ENCODE measurements at regions not wholly inside any gene's neighbourhood (a gene's known extent, or its start where the extent isn't known, plus 50 kb on each side); places are given as distances from the start of the nearest gene placed in this dataset.
A peak's percentile ranks its signal among the peaks of the same experiment; 100 is the strongest.
"Not testable (repeated sequence)": the region's sequence is repeated elsewhere in the genome, so short reads cannot be mapped to it uniquely, and the experiment has no call there.

DNA sequence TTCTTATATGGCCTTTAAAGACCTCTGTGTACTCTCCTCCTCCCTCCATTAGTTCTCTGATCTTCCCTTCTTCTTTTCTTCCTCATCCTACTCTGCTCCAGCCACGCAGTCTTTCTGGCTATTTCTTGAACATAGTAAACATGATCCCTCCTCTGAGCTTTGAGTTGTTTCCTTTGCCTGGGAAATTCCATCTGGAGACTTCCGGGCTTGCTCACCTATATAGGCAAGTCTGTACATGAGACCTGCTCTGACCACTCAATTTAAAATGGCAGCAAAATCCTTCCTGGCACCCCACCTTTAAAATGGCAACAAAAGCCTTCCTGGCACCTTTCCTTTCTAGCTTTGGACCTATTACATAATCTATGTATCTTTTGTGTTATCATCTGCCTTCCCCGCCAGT lies 94.4 kb downstream of the SPDYE17 start:
- DNase-seq; FAIRE-seq; H3K36me3 ChIP-seq; H3K4me1 ChIP-seq; ATAC-seq; H3K27ac ChIP-seq; H3K9me3 ChIP-seq; H3K4me3 ChIP-seq; intact Hi-C loops (cut with DNase I); H3K27me3 ChIP-seq: not testable (repeated sequence)
- 40 to 52% methylated on average over 2 of the region's 3 CpGs for WGBS, 2 donors

DNA sequence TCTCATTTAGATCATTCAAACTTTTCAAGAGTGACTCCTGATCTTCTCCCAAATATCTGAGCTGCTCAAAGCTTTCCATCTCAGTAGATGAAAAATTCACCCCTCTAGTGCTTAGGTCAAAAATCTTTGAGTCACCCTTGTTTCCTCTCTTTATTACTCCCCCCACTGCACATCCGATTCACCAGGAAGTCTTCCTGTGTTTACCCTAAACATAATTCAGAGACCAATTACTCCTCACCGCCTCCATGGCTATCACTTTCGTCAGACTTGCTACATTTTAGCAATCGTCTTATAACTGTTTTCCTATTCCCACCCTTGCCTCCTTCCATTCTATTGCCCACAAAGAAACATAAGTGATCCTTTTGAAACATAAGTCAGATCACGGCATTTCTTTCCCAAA lies 94.8 kb downstream of the SPDYE17 start:
- H3K27me3 ChIP-seq; DNase-seq; intact Hi-C loops (cut with DNase I); FAIRE-seq; H3K4me3 ChIP-seq; H3K9me3 ChIP-seq; H3K36me3 ChIP-seq; ATAC-seq; H3K4me1 ChIP-seq; H3K27ac ChIP-seq: not testable (repeated sequence)
- 88% methylated on average over 5 of the region's 5 CpGs for WGBS, 2 donors

GRCh38 chr7:76936346-76936745 lies 95.8 kb downstream of the SPDYE17 start:
- H3K27ac ChIP-seq; H3K27me3 ChIP-seq; DNase-seq; H3K4me1 ChIP-seq; H3K36me3 ChIP-seq; H3K4me3 ChIP-seq; ATAC-seq; intact Hi-C loops (cut with DNase I); FAIRE-seq; H3K9me3 ChIP-seq: not testable (repeated sequence)
- 42 to 79% methylated on average over 1 to 2 of the region's 2 CpGs for WGBS, 2 donors

- H3K36me3 ChIP-seq; H3K27ac ChIP-seq; DNase-seq; H3K27me3 ChIP-seq; H3K9me3 ChIP-seq; H3K4me1 ChIP-seq; ATAC-seq; intact Hi-C loops (cut with DNase I); H3K4me3 ChIP-seq; FAIRE-seq: not testable (repeated sequence)
- WGBS, 2 donors: 85 to 88% methylated on average over 3 of the region's 3 CpGs
Measured at GRCh38 chr7:76934711-76935110, 97.5 kb downstream of the SPDYE17 start.

- H3K9me3 ChIP-seq; H3K4me1 ChIP-seq; H3K36me3 ChIP-seq; ATAC-seq; H3K27ac ChIP-seq; H3K4me3 ChIP-seq; H3K27me3 ChIP-seq; DNase-seq; intact Hi-C loops (cut with DNase I): not testable (repeated sequence)
- peak; percentile 9 for FAIRE-seq
- WGBS, 2 donors: 90 to 93% methylated on average over 4 of the region's 4 CpGs
Measured at GRCh38 chr7:76932957-76933356, 99.2 kb downstream of the SPDYE17 start.

- intact Hi-C loops (cut with DNase I); FAIRE-seq; H3K4me1 ChIP-seq; H3K9me3 ChIP-seq; H3K36me3 ChIP-seq; DNase-seq; H3K4me3 ChIP-seq; H3K27me3 ChIP-seq; H3K27ac ChIP-seq: not testable (repeated sequence)
- ATAC-seq: peak in 1 of 4 donors; percentile 24
- WGBS, 2 donors: 50 to 52% methylated on average over 4 of the region's 4 CpGs
Measured at GRCh38 chr7:76931441-76931840, 100.7 kb downstream of the SPDYE17 start.

DNA sequence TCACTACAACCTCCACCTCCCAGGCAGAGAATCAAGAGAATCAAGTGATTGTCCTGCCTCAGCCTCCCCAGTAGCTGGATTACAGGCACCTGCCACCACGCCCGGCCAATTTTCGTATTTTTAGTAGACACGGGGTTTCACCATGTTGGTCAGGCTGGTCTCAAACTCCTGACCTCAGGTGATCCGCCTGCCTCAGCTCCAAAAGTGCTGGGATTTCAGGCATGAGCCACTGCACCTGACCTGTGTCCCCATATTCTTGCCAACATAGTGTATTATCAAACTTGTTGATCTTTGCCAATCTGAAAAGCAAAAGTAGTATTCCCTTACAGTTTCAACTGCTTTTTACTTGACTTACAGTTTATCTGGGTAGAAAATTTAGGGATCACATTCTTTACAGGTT lies 101.7 kb downstream of the SPDYE17 start:
- H3K36me3 ChIP-seq; H3K4me3 ChIP-seq; FAIRE-seq; intact Hi-C loops (cut with DNase I); H3K9me3 ChIP-seq; DNase-seq; ATAC-seq; H3K27me3 ChIP-seq; H3K27ac ChIP-seq; H3K4me1 ChIP-seq: not testable (repeated sequence)
- WGBS, 2 donors: 90 to 97% methylated on average over 5 of the region's 5 CpGs

- WGBS, 2 donors: 54 to 60% methylated on average over 4 of the region's 4 CpGs
- FAIRE-seq; H3K36me3 ChIP-seq; H3K27ac ChIP-seq; intact Hi-C loops (cut with DNase I); H3K4me1 ChIP-seq; DNase-seq; H3K9me3 ChIP-seq; ATAC-seq; H3K4me3 ChIP-seq; H3K27me3 ChIP-seq: not testable (repeated sequence)
Measured at GRCh38 chr7:76928751-76929150, 103.4 kb downstream of the SPDYE17 start.

DNA sequence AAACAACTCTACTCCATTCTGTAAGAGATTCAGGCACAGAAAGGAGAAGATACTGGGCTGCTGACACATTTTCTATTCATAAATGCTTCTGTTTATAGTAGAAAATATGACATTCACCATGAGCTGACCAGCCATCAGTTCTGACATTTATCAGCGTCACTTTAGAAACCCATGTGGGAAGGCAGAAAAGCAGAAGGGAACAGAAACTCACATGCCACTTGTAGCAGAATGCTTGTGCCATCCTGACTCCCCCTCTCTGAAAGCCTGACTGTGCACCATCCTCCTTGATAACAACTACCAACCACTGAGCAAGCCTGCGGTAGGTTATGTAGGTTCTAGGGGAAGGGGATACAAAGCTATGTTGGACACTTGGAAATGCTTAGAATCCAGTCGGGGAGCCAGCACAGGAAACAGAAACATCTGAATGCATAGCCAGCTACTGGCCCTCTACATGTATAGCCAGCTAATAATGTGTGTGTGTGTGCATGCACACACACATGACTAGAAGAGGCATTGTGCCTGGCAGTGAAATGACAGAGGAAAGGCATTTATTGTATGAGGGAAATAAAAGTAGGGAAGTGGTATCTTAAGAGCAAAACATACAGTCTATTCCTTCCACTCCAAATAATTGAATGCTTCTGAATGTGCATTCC lies 104.3 kb downstream of the SPDYE17 start:
- ATAC-seq; intact Hi-C loops (cut with DNase I); H3K4me1 ChIP-seq; H3K27me3 ChIP-seq; H3K4me3 ChIP-seq; H3K36me3 ChIP-seq; FAIRE-seq; H3K9me3 ChIP-seq; H3K27ac ChIP-seq; DNase-seq: not testable (repeated sequence)
- 81 to 89% methylated on average over 3 of the region's 3 CpGs for WGBS, 2 donors

GRCh38 chr7:76926416-76926815 lies 105.7 kb downstream of the SPDYE17 start:
- H3K36me3 ChIP-seq; H3K4me1 ChIP-seq; FAIRE-seq; H3K27ac ChIP-seq; H3K4me3 ChIP-seq; intact Hi-C loops (cut with DNase I); H3K27me3 ChIP-seq; ATAC-seq; H3K9me3 ChIP-seq; DNase-seq: not testable (repeated sequence)

DNA sequence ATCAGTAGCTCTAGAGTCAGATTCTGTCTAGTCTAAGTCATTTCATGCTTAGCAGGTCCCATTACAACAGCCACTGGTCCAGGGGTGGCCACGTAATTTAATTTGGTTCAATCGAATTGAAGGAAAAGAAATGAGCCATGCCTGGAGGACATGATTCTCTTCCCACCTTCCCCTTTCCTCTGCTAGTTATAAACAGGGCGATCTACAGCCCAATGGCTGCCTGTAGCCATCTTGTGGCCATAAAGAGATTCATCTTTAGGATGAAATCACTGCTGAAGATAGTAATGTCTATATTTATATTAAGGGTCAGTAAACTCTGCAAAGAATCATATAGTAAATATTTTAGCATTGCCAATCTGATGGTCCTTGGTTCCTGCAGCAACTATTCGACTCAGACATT lies 107.4 kb downstream of the SPDYE17 start:
- WGBS, 2 donors: 66% methylated on average over 4 of the region's 4 CpGs
- ATAC-seq; FAIRE-seq; H3K27me3 ChIP-seq; H3K4me1 ChIP-seq; H3K4me3 ChIP-seq; intact Hi-C loops (cut with DNase I); H3K36me3 ChIP-seq; H3K9me3 ChIP-seq; H3K27ac ChIP-seq; DNase-seq: not testable (repeated sequence)

- H3K36me3 ChIP-seq; DNase-seq; H3K27me3 ChIP-seq; ATAC-seq; H3K9me3 ChIP-seq; H3K27ac ChIP-seq; H3K4me1 ChIP-seq; H3K4me3 ChIP-seq; intact Hi-C loops (cut with DNase I): not testable (repeated sequence)
- 44 to 58% methylated on average over 2 of the region's 2 CpGs for WGBS, 2 donors
- FAIRE-seq: peak; percentile 29
Measured at GRCh38 chr7:76918619-76919018, 113.5 kb downstream of the SPDYE17 start.

DNA sequence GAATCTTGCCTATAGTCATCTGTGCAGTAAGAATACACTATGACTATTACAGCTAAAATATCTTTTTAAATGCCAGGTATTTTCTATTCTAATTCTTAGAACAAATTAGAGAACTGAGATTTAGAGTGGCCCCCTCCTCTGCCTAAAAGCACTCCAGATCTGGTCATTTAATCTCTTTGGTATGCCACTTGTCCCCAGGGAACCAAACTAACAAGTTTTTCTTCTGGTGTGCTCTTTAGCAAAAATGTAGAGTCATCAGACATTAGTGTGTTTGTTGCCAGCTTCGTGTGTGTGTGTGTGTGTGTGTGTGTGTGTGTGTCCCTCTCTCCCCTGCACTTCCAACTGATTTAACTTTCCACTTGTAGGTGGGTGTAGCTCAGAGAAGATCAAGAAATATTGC lies 117.8 kb downstream of the SPDYE17 start:
- WGBS, 2 donors: 22 to 80% methylated on average over 1 of the region's 1 CpG
- not testable (repeated sequence) for DNase-seq, H3K27ac ChIP-seq

More for the DNA sequence above, 117.8 kb downstream of the SPDYE17 start:
- intact Hi-C loops (cut with DNase I); H3K4me3 ChIP-seq; ATAC-seq; H3K4me1 ChIP-seq; H3K27me3 ChIP-seq; H3K36me3 ChIP-seq; H3K9me3 ChIP-seq; FAIRE-seq: not testable (repeated sequence)

All from pancreas (tissue), 10 donors.